MM.1S (cell line): ENCODE measurements at regions not wholly inside any gene's neighbourhood (a gene's known extent, or its start where the extent isn't known, plus 50 kb on each side); places are given as distances from the start of the nearest gene placed in this dataset.

Source experiments
- DNase-seq: peaks from one replicate; pipeline ENCODE4 v3.0.0-alpha.2; 2015
- H2AFZ ChIP-seq: fragments of 300-600 bp; sonication (generic); 2 replicates; pipeline ENCODE4 v1.6.0; 2016; ENCODE audit warnings: antibody characterized with exemption, low read length
- H3F3A ChIP-seq: fragments of 300-600 bp; sonication (generic); 2 replicates; pipeline ENCODE4 v1.6.1; 2016; ENCODE audit warnings: mild to moderate bottlenecking, antibody characterized with exemption, low read length, moderate library complexity, mixed read lengths; ENCODE audit not compliant: insufficient read depth
- H3K27ac ChIP-seq: fragments of 300-600 bp; sonication (generic); 2 replicates; pipeline ENCODE4 v1.5.1; 2016; ENCODE audit warnings: mild to moderate bottlenecking, low read length
- H3K27me3 ChIP-seq: fragments of 300-600 bp; sonication (generic); replicated peaks from 2 replicates; pipeline ENCODE4 v1.6.0; 2016; ENCODE audit warnings: low read length; ENCODE audit not compliant: insufficient read depth
- H3K36me3 ChIP-seq: fragments of 300-600 bp; sonication (generic); replicated peaks from 2 replicates; pipeline ENCODE4 v1.6.1; 2016; ENCODE audit warnings: mild to moderate bottlenecking, low read length, mixed read lengths; ENCODE audit not compliant: insufficient read depth
- H3K4me1 ChIP-seq: fragments of 300-600 bp; sonication (generic); 2 replicates; pipeline ENCODE4 v1.6.1; 2016; ENCODE audit warnings: low read length, mixed read lengths
- H3K4me2 ChIP-seq: fragments of 300-600 bp; sonication (generic); 2 replicates; pipeline ENCODE4 v1.6.0; 2016; ENCODE audit warnings: low read depth, low read length
- H3K4me3 ChIP-seq: fragments of 300-600 bp; sonication (generic); 2 replicates; pipeline ENCODE4 v1.5.1; 2016; ENCODE audit warnings: low read length, mixed read lengths
- H3K79me2 ChIP-seq: fragments of 300-600 bp; sonication (generic); 2 replicates; pipeline ENCODE4 v1.6.1; 2016; ENCODE audit warnings: mixed run types, low read length, mixed read lengths
- H3K9ac ChIP-seq: fragments of 300-600 bp; sonication (generic); 2 replicates; pipeline ENCODE4 v1.6.1; 2016; ENCODE audit warnings: low read length, mixed read lengths
- H3K9me2 ChIP-seq: fragments of 300-600 bp; sonication (generic); replicated peaks from 2 replicates; pipeline ENCODE4 v1.6.1; 2016; ENCODE audit warnings: mild to moderate bottlenecking, low read length, mixed read lengths; ENCODE audit not compliant: insufficient read depth
- H3K9me3 ChIP-seq: fragments of 300-600 bp; sonication (generic); replicated peaks from 2 replicates; pipeline ENCODE4 v1.6.1; 2016; ENCODE audit warnings: mild to moderate bottlenecking, low read length, mixed read lengths; ENCODE audit not compliant: insufficient read depth
- H4K20me1 ChIP-seq: fragments of 300-600 bp; sonication (generic); 2 replicates; pipeline ENCODE4 v1.6.1; 2016; ENCODE audit warnings: mild to moderate bottlenecking, low read length, moderate library complexity, mixed read lengths; ENCODE audit not compliant: insufficient read depth
- EZH2 ChIP-seq: fragments of 300-600 bp; sonication (generic); optimal IDR thresholded peaks from 2 replicates; pipeline ENCODE3; 2017; ENCODE audit warnings: low read depth, mild to moderate bottlenecking, antibody characterized with exemption, low read length, mixed read lengths
- EZH2phosphoT487 ChIP-seq: fragments of 300-600 bp; sonication (generic); IDR thresholded peaks from 2 replicates; pipeline ENCODE4 v1.6.1; 2018; ENCODE audit warnings: antibody characterized with exemption, low read length
- TF ChIP-seq, protein P1 (sequence below): fragments of 300-600 bp; sonication (generic); IDR thresholded peaks from 2 replicates; pipeline ENCODE4 v1.5.1; 2016; ENCODE audit warnings: antibody characterized with exemption, low read length, mixed read lengths

DNA sequence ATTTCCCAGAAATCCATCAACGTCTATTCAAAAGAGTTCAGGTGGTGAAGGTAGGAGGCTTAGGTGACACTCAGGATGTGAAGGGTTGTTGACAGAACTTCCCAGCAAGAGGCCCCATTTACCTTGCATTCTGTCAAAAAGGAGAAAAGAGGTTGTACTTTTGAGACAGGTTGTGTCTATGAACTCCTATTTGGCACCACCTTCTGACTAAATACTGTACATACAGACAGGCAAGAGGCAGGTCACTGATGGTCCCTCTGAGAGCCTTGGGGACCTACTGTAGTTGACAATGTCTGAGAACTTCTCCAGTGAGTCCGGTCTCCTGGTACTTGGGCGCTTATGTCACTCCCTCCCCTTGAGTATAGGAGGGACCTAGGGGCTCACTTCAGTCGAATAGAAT is 479.3 kb upstream of the ZFHX3 start:
- no peak for DNase-seq
- H3K9ac ChIP-seq: no peak overlapping the region
- H3K79me2 ChIP-seq: no peaks in the 10 kb centered on the region
- TF ChIP-seq EZH2 (no peak), EZH2phosphoT487 (no peak)
- TF ChIP-seq, protein P1, sequence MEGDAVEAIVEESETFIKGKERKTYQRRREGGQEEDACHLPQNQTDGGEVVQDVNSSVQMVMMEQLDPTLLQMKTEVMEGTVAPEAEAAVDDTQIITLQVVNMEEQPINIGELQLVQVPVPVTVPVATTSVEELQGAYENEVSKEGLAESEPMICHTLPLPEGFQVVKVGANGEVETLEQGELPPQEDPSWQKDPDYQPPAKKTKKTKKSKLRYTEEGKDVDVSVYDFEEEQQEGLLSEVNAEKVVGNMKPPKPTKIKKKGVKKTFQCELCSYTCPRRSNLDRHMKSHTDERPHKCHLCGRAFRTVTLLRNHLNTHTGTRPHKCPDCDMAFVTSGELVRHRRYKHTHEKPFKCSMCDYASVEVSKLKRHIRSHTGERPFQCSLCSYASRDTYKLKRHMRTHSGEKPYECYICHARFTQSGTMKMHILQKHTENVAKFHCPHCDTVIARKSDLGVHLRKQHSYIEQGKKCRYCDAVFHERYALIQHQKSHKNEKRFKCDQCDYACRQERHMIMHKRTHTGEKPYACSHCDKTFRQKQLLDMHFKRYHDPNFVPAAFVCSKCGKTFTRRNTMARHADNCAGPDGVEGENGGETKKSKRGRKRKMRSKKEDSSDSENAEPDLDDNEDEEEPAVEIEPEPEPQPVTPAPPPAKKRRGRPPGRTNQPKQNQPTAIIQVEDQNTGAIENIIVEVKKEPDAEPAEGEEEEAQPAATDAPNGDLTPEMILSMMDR: no peak
- H3K9me3 ChIP-seq: no peaks in the 10 kb centered on the region
- no peaks in the 10 kb centered on the region for H3K27me3 ChIP-seq
- H4K20me1 ChIP-seq: no peaks in the 10 kb centered on the region
- no peaks in the 10 kb centered on the region for H3K36me3 ChIP-seq
- H3K27ac ChIP-seq: no peak overlapping the region
- no peaks in the 10 kb centered on the region for H3F3A ChIP-seq
- H3K4me1 ChIP-seq: no peaks in the 10 kb centered on the region
- no peaks in the 10 kb centered on the region for H3K9me2 ChIP-seq
- H3K4me2 ChIP-seq: no peak overlapping the region
- no peak overlapping the region for H2AFZ ChIP-seq
- H3K4me3 ChIP-seq: no peak overlapping the region

DNA sequence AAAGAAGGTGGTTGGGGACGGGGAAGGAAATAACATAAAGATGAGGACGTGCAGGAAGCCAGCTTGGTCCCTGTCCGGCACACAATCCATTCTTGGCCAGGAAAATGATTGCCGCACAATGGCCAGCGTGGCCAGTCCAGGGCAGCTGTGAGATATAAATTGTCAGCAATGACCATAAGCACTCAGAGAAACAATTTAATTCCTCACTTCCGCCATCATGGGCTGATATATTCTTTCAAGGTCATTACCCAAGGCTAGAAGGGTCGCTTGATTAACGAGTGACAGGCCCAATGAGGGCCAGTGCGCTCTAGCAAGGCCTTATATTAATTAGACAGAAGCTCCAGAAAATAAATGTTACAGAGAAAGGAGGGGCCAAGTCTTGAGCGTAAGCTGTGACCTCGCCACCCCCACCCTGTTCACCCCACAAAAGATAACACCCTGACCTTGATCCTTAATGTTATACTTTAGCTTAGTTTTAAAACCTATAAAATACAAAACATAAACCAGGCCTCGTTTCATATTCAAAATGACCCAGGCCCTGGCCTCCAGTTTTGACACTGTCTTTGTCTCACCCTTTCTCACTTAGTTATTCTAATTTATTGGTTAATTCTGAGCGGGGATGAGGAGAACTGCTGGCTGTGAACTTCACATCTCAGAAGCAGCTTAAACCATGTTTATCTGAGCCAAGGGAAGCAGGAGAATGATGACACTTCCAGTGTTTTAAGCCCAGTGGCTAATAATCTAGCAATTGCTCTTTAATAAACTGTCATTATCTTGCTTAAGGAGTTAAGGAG is 478.3 kb upstream of the ZFHX3 start:
- Histone ChIP-seq H3K4me1 (no peaks in the 10 kb centered on the region), H3K4me2 (no peak overlapping the region), H3K79me2 (no peaks in the 10 kb centered on the region), H3K27ac (no peak overlapping the region), H3F3A (no peaks in the 10 kb centered on the region), H3K9ac (no peak overlapping the region), H3K9me3 (no peaks in the 10 kb centered on the region), H3K4me3 (no peak overlapping the region), H4K20me1 (no peaks in the 10 kb centered on the region), H3K27me3 (no peaks in the 10 kb centered on the region), H2AFZ (no peak overlapping the region), H3K36me3 (no peaks in the 10 kb centered on the region), H3K9me2 (no peaks in the 10 kb centered on the region)
- TF ChIP-seq EZH2phosphoT487 (no peak), EZH2 (no peak)
- TF ChIP-seq, protein P1: no peak
- no peak for DNase-seq

DNA sequence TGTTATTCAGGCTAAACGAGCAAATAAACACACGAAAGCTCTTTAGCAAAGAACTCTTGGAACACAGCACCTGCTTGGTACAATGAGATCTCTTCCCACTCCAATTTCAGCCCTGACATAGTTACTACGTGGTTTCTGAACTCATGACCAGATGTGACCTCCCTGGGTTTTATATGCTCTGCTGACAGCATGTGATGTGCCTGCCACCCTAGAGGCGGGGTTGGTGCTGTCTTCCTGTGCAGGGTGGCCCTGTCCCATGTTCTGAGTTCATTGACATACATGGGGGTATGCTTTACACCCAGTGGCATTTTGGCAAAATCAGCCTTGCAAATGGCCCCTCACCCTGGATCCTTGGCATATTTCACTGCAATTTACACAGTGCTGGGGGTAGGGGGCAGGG is 475.3 kb upstream of the ZFHX3 start:
- H3K4me3 ChIP-seq: no peak overlapping the region

More for the DNA sequence above, 475.3 kb upstream of the ZFHX3 start:
- no peaks in the 10 kb centered on the region for H4K20me1 ChIP-seq
- DNase-seq: no peak
- no peaks in the 10 kb centered on the region for H3K4me1 ChIP-seq
- no peak overlapping the region for H3K9ac ChIP-seq
- no peak for TF ChIP-seq EZH2phosphoT487
- TF ChIP-seq EZH2: no peak
- TF ChIP-seq, protein P1: no peak
- no peaks in the 10 kb centered on the region for H3K36me3 ChIP-seq
- H3K79me2 ChIP-seq: no peaks in the 10 kb centered on the region
- H2AFZ ChIP-seq: no peak overlapping the region
- no peaks in the 10 kb centered on the region for H3F3A ChIP-seq
- H3K27me3 ChIP-seq: no peaks in the 10 kb centered on the region
- no peak overlapping the region for H3K4me2 ChIP-seq
- H3K9me3 ChIP-seq: no peaks in the 10 kb centered on the region
- no peaks in the 10 kb centered on the region for H3K9me2 ChIP-seq
- no peak overlapping the region for H3K27ac ChIP-seq
